GM12891 (cell line): ENCODE measurements at regions not wholly inside any gene's neighbourhood (a gene's known extent, or its start where the extent isn't known, plus 50 kb on each side); places are given as distances from the start of the nearest gene placed in this dataset.

ENCODE experiments used
- POLR2A ChIP-seq: IDR thresholded peaks from 2 replicates; pipeline ENCODE4 v1.6.1; 2011; ENCODE audit warnings: low read depth, low read length, control low read depth
- POLR2AphosphoS5 ChIP-seq: IDR thresholded peaks from 2 replicates; pipeline ENCODE4 v1.6.1; 2011; ENCODE audit warnings: low read depth, low read length, control low read depth
- TAF1 ChIP-seq: IDR thresholded peaks from 2 replicates; pipeline ENCODE4 v1.6.1; 2011; ENCODE audit warnings: low read depth, low read length, control low read depth

GRCh38 chr3:24843955-24844354 is 349.3 kb upstream of the THRB start:
- TF ChIP-seq TAF1, result no peak
- TF ChIP-seq POLR2AphosphoS5, result no peak
- TF ChIP-seq POLR2A, result no peak
